DMS53 treated with DMSO at 0.1 percent for 48 hours (cell line): ENCODE measurements at regions not wholly inside any gene's neighbourhood (a gene's known extent, or its start where the extent isn't known, plus 50 kb on each side); places are given as distances from the start of the nearest gene placed in this dataset.

Experiments used
- DNase-seq: peaks from one replicate; lab custom pipeline; 2025; ENCODE audit not compliant: unreplicated experiment; lab: John Stamatoyannopoulos, UW

DNA sequence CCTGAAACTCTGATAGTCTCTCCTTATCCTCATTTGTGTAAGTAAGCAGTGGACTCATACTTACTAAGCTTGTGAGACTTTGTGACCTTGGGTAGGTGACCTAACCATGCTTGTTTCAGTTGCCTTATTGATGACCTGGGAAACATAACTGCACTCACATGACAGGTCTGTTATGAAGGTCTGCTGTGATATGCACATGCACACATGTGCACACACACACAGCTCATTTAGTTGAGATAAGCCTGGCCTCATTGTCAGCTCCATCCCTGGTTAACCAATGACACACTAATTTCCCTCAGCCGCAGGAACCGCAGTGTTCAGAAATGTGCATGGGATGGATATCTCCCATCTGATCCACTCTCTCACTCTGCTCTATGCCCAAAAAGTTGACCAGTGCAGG lies 177.2 kb downstream of the GPAM start:
- DNase-seq: no peak

DNA sequence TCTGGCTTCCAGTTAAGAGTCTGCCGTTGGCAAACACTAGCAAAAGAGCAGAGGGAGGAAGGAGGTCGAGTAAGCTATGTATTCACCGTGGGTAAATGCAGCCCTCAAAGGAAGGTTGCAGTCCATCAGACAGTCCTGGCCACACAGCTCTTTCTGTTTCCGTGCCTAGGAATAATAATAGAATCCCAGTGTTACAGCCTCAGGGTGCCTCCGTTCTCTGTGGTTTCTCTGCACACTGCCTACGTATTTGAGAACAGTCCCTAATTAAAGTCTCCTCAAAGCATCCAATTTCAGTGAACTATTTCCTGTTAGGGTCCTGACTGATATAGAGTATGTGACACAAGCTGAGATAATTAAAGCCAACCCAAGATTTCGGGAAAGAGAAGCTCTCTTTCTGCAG lies 176.7 kb downstream of the GPAM start:
- DNase-seq: no peak

DNA sequence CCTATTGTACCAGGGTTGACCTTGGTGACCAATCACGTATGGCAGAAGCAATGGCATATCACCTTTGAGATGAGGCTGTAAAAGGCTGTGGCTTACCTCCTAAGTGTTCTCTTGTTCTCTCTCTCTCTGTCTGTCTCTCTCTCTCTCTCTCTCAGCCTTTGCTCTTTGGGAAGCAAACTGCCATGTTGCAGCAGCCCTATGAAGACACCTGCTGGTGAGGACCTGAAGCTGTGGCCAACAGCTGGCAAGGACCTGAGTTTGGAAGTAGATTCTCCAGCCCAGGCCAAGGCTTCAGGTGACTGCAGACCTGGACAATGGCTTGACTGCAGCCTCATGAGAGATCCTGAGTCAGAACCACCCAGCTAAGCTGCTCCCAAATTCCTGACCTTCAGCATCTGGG lies 161.4 kb downstream of the GPAM start:
- DNase-seq: no peak

DNA sequence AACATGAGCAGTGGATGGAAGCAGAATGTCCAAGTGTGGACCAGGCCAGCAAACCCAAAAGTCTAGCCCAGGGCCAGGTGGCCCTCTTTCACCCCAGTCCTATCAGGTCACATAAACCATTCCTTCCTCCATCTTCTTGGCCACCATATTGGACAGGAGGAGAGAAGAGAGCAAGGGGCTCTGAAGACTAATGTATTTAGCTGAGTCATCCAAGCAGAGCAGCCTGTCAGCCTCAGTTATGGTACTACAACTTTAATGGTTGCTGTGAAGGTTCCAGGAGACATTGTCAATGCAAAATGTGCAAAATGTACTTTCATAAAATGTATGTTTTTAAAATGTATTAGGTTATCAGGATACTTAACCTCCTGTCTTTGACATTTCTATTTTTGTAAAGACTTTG lies 159.5 kb downstream of the GPAM start:
- DNase-seq: no peak

DNA sequence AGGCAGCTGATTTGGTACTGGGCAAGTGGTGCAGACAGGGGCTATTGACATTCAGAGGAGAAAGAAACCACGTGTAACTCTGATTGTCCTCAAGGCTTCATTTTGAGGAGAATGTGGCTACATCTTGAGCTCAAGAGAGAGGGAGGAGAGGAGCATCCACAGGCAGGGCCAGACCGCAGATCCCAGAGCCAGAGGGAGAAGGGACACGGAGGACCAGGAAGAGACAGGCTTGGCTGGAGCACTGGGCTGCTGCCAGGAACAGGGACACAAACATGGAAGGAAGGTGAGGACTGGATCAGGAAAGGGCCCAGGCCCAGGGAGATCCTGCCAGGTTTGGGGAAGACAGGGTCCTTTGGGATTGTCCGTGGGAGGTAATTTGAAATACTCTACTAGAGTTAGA lies 158.3 kb downstream of the GPAM start:
- no peak for DNase-seq

DNA sequence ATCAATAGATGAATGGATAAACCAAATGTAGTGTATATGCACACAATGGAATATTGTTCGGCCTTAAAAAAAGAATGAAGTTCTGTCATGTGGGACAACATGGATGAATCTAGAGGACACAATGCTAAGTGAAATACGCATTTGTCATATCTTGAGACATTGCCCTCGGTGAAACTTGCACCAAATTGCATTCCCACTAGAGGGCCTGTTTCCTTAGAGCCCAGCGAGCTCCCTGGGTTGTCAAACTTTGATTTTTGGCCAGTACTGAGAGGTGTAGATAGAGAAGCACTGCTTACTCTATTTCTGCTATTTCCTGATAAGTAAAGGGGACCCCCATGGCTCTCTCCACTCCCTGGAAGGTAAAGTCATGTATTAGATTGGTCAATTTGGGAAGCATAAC lies 157.1 kb downstream of the GPAM start:
- DNase-seq: no peak

DNA sequence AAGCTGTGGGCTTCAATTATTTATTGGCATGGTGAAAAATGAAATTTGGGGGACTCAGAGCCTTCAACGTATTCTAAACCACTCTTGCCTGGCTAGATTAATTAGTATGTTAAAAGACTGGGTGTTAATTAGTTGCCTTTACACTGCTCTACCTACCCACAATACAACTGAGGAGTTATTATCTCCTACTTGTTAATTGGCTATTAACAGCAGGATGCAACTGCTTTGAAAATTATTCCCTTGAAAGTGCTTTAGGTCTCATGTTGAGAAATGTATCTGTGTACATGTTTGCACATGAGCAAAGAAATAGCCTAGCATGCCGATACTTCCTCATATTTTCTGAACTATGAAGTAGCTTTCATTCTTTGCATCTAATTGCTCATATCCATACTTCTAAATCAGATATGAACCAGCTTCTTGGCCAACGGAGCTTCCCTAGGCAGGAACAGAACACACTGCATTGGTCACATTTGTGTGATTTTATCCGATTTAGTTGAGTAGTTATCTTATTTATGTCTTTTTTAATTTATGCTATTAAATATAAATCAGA lies 155.8 kb downstream of the GPAM start:
- no peak for DNase-seq

DNA sequence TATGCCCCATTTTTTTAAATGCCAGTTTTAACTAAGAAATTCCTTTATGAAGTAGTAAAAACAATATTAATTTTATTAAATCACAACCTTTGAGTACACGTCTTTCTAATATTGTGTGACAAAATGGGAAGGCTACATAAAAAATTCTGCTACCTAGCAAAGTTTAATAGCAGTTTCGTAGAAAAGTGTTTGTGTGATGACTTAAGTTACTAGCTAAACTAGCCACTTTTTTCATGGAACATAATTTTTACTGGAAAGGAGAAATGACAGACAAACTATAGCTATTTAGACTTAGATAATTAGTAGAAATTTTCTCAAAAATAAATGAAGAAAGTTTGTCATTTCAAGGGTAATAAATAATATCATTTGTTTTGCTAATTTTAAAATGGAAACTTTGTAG lies 153.1 kb downstream of the GPAM start:
- DNase-seq: no peak

DNA sequence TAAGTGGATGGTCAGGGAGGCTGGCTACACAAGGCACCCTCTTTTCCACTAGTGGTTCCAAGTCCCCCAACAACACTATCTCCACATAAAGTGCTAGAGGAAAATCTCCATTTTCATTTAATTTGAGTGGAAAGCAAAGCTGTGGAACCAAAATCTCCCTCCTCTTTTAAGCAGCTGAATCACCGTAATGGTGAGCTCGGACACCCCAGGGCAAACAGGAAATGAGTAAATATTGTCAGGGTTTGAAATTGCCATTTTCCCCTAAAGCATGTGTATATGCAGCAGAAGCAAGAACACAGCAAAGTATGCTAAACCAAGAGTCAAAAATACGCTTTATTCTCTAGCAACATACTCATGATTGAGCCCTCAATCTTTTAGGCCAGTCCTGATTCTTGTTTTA lies 143.7 kb downstream of the GPAM start:
- no peak for DNase-seq

DNA sequence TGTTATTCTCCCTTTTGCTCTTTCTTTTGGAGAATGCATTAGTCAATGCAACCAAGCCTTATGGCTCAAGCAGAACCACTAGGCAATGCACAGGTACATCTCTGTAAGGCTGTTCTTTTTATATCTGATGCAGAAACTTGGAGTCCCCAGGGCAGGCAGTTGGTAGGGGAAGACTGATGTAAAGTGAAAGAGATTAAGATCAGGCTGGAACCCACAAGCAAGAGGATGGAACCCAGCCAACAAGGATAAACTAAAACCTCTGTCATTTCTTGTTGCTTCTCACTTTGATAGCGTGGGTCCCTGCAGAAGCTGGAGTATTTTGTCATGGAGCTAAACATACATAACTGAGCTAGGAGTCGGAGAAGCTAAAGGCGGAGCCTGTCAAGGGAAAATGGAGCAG lies 142.9 kb downstream of the GPAM start:
- DNase-seq: no peak

DNA sequence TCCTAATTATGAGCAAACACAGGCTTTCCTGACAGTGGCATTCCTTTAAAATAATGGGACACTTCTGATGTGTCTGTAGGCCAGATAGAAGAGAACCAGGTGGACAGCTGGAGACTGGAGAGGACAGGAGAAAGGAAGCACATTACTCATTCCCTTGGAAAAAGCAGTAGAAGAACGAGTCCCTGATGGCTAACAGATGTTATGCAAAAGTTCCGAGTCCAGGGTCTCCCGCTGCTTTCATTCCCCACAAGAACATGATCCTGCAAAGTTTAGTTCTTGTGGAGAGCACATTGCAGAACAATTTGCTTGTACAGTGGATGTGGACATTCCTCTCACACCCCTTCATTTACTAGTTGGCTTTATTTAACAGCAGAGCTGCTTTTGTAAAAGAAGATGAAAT lies 137.6 kb downstream of the GPAM start:
- no peak for DNase-seq

DNA sequence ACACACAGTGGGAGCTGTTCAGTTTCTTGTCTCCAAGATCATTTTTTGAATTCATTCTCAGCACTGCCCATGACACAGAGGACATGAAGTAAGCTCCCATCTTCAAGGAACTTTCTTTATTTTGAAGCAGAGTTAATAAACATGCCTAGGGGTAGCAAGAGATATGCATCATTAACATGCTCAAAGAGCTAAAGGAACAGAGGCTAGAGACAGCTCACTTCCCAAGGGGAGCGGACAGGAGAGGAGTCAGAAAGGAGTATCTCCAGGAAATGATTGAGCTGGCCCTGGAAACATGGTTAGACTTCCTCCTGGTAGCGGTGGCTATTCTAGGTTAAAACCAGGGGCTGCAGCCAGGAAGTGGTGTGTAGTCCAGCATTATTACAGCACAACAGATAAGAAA lies 135.9 kb downstream of the GPAM start:
- no peak for DNase-seq

DNA sequence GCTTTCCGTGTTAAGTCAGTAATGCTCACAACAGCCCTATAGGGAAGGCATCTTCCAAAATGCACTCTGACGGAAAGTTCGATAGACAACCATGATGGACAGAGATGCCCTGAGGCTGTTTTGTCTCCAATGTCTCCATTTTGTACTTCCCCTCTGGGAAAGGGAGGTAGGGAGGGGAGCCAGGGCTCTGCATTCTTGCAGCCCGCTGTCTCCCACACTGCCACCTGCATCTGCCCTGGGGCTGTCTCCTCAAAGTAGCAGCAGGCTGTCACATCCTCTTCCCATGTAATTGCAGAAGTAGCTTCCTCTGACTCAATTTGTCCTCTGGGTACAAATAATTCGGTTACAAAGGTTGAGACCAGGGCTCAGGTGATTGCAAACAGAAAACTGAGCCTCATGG lies 131.4 kb downstream of the GPAM start:
- no peak for DNase-seq

DNA sequence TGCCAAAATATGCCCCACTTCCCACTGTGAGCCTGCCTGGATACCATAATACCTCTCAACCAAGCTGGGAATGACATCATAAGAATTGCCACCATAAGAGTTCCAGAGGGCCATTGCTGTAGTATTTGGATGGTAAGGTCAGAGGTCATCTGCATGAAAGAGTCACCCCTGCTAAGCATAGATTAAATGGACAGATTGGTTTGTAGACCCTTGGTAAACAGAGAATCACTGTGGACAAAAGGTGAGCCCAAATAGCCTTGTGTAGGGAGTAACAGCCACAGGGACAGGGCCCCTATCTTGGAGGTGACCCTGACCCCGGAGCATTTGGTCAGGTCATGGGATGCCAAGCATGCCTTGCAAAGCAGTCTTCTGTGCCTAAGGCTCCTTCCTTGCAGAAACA lies 129.7 kb downstream of the GPAM start:
- no peak for DNase-seq

DNA sequence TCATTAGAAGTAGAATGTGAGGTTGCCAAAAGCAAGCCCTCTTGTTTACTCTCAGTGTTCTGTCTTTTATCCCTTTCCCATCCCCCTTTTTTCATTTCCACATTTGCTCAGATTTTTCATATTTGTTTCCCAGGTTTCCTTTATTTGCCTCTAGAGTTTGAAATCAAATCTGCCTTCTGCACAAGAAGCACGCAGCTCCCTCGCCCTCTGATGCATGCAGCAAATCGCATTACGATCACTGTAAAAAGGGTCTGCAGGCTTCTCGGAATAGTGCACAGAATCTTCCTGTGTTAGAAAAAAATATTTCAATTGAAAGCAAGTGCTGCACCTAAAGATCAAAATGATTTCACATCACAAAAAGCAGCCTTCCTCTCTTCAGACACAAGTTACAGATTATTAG lies 129.0 kb downstream of the GPAM start:
- no peak for DNase-seq

DNA sequence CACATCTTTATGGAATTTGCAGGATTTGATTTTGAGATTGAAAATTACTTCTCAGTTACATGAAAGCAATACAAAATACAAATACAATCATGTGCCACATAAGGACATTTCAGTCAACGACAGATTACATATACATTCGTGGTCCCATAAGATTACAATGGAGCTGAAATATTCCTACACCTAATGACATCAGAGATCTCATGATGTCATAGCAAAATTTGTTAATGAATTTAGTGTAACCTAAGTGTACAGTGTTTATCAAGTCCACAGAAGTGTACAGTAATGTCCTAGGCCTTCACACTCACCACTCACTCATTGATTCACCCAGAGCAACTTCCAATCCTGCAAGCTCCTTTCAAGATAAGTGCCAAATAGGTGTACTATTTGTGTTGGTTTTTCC lies 126.5 kb downstream of the GPAM start:
- DNase-seq: no peak

DNA sequence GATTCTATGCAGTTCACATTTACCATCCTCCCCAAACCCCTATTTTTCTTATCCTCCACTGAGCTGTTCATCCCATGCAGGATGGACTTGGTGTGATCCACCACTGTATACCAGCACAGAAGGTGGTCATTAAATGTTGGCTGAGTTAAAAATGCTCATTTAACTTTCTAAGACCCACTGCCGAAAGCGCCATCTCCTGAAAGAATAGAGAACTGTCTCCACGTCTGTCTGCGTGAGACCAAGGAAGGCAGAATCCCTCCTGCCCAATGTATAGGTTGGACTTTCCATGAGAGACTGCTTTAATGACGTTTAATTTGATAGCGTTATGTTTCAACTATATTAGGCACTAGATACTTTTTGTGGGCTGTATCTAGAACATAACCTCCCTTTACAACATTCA lies 124.3 kb downstream of the GPAM start:
- DNase-seq: no peak

DNA sequence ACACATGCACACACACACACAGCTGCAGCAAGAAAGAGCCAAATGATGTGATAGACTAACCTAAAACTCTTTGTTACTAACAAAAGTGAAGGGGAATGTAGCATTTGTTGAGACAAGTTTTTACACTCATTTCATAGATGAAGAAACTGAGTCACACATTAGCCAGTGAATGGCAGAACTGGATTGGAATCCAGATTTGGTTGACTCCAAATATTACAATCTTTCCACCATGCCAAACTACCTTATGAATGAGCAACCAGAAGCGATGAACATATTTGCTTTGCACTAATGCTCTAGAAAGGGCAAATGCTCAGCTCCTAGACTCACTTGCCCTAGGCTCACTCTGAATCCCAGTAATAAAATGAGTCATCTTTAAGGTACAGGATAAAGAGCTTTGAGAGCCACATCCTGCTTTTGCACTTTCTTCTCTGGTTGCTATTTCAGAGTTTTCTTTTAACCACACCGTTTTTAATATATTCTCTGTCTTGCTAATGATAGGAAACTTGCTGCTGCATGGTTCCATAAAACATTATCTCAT lies 111.9 kb downstream of the GPAM start:
- DNase-seq: no peak

DNA sequence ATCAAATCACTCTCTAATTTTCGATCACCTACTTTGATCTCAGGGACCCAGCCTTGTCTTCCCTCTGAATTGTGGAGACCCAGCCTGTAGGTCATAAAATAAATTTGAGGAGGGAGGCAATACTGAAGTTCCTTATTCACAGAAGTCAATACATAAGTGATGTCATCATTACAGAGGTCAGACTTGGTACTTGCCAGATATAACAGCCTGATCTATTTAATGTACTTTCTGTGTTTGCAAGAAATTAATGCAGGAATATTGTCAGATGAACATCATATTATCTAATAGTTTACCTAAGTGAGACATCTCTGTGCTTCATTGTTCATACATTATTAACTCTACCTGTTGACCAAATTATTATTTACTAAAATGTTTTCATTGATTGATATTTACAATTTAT lies 105.6 kb downstream of the GPAM start:
- no peak for DNase-seq

DNA sequence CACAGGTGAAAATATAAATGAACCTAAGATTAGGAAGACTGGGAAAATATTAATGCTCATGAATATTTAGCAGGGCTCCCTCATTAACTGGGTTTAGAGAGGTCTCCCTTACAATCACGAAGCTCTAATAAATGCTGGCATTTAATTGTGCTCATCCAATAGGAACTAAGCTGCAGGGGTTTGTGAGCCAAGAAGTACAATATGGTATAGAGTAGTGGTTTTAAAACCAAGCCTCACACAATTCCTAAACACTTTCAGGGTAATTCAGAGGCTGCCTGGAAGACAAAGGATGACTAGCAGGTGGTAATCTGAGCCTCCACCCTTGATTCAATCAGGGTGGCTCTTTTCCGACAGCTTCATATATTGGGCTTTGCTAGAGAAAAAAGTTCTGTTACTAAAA lies 103.3 kb downstream of the GPAM start:
- DNase-seq: no peak

DNA sequence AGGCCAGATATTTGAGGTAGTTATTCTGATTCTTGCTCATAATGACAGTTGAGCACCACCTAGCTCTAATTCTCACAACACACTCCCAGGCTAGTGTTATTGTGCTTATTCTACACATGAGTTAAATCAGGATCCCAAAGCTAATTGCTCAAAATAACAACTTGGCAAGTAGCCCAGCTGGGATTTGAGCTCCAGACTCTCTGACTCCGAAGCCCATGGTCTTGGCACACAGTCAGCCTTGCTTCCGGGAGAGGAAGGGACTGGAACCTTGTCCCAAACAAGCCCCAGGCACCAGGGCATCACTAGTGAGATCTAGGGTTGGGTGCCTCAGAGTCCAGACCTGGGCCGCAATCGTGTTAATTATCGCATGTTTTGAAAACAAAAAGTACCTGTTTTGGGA lies 101.4 kb downstream of the GPAM start:
- no peak for DNase-seq

DNA sequence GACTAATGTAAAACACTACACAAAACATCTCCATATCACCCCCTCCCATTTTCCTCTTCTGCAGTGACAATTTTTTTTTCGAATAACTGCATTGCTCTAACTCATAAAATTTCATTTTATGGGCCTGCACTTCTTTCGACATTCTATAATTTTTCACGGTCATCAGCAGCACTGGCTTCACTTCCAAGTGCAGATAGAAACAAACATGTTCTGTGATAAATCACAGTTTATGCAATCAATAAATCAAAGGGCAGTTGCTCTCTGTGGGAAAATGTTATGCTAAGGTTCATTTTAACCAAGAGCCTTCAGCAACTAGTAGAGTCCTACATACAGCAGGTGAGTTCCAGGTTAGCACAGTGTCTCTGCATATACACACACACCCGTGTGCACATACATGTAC lies 100.1 kb downstream of the GPAM start:
- no peak for DNase-seq

DNA sequence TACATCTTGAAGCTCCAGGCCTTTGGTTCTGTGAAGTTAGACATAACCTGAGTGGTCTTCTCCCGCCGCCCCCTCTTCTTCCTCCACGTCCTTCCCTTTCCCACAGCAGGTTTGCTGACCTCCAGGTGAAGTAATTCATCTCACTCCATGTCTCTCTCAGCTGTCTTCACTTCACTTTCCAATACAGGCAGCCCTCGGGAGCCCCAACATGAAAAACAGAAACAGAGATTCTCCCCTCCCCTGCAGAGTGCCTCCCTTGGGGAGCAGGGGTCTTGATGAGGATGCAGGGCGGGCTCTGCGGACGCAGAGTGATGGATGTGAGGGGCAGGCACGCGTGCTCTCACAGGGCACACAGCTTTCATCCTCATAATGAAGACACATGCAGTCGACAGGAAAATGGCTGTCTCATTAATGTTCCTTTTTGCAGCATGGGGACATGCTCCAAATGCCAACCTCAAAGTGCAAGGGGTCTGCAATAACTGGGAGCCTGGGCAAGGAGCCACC lies 95.6 kb downstream of the GPAM start:
- DNase-seq: no peak

DNA sequence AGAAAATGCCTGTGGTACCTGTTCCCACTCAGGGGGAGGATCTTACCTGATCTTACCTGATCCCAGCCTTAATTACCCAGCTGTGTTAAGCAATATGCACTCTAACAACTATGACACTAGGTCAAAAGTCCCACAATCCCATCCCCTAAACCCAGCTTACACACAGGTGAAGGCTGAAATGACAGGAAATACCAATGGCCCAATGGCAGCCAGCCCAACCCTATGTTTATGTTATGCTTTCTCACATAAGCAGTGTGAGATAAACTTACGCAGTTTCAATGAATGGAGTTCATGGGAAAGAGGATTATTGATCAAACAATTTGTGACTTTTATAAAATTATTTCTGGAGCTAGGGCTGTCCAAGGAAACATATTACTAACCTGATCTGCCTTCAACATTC lies 91.9 kb downstream of the GPAM start:
- DNase-seq: no peak
